COR-L47 (cell line): ENCODE measurements at regions not wholly inside any gene's neighbourhood (a gene's known extent, or its start where the extent isn't known, plus 50 kb on each side); places are given as distances from the start of the nearest gene placed in this dataset.
"Not testable (repeated sequence)": the region's sequence is repeated elsewhere in the genome, so short reads cannot be mapped to it uniquely, and the experiment has no call there.

ENCODE experiments used
- DNase-seq: peaks from one replicate; lab custom pipeline; 2025; lab: John Stamatoyannopoulos, UW

- no peak for DNase-seq
These were observed 135.6 kb upstream of the TSC22D1 start for GRCh38 chr13:44711706-44712105.

GRCh38 chr13:44710576-44710975 is 134.4 kb upstream of the TSC22D1 start:
- DNase-seq, result no peak

- DNase-seq, result not testable (repeated sequence)
These were observed 128.7 kb upstream of the TSC22D1 start for GRCh38 chr13:44704811-44705210.

- DNase-seq, result no peak
These were observed 127.2 kb upstream of the TSC22D1 start for GRCh38 chr13:44703371-44703770.

- DNase-seq, result no peak
These were observed 121.9 kb upstream of the TSC22D1 start for GRCh38 chr13:44698066-44698465.

DNA sequence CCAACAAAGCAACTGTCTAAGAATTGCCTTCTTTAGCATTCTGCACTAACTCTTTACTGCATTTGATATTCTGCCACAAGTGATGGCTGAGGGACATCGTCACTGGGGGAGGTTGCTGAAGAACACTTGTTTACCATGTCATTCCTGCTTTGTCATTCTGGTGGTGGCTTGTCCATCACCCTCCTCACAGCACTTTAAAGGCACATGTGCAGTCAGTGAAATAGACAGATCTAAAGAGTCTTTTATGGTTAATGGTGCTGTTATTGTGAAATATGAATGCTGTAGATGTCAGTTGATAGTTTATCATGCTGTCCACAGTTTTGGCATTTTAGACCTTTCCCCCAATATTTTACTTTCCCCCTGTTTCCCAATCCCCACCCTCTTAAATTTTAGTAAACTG is 120.9 kb upstream of the TSC22D1 start:
- no peak for DNase-seq

GRCh38 chr13:44695520-44695919 is 119.4 kb upstream of the TSC22D1 start:
- no peak for DNase-seq

DNA sequence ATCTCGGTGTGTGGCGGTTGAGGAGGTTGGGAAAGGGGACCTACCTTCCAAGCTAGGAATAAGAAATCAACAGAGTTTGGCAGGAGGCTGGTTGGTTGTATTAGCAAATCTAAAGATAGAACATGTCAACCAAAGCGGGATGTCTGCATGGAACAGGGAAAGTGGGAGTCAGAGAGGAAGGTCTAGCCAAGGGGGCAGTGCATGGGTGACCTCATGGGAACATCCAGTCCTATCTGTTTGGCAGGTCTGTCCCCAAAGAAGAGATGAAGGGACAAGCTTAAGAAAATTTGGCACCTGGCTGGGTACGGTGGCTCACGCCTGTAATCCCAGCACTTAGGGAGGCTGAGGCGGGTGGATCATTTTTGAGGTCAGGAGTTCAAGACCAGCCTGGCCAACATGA is 118.7 kb upstream of the TSC22D1 start:
- no peak for DNase-seq

GRCh38 chr13:44694291-44694690 is 118.2 kb upstream of the TSC22D1 start:
- DNase-seq, result no peak

- no peak for DNase-seq
These were observed 117.1 kb upstream of the TSC22D1 start for GRCh38 chr13:44693156-44693764.

DNA sequence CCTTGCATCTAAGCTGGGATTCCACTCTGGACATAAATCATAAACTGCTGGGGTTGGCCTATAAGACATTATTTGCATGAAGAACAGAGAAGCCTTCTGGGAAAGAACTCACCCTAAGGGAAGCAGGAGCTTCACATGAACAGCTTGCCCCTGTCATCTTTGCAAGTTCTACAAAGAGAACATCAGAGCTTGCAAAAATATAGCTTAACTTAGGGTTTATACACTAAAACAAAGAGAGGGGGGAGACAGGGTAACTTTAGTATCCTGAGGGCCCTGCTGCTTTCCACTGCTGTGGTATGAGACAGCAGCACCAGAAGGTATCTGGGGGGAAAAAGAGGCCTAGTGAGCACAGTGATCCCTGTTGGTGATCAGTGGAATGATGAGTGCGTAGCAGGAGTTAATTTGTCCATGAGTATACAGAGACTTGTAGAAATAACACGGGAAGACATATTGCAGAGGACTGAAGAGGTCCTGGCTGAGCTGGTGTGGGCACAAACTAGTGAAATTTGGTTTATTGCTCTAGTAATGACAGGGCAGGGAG is 116.1 kb upstream of the TSC22D1 start:
- DNase-seq, result no peak

DNA sequence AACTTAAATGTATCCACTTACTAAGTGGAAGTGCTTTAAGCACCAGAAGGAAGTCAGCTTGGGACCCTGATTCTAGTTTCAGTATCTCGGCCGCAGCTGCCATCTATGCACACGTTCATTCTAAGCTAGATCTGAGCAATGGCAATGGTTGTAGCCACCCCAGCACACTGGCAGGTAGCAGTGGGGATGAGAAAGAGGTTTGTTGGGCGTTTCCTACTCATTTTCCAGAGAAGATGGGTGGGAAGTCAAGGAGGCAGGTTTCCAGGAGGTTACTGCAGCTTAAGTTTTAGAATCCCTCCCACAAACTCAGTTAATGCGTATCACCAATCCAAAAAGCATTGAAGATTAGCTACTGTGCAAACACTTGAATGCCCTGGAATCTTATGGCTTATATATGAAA is 114.2 kb upstream of the TSC22D1 start:
- DNase-seq, result no peak

DNA sequence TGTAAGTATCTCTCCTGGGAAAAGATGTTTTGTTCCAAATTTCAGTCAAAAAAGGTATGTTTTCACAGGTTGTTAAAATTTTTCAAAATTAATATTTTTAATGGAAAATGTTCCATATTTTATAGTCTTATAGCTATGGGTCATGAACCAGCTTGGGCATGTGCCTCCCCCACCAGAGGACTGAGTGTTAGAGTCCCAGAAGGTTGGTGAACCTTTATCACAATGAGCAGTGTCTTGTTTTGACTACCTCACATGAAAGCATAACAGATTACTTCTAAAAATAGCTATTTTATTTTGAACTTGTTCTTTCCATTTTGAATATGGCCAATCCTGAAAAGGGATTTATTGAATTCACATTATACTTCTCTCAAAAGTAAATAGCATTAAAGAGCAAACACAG is 112.5 kb upstream of the TSC22D1 start:
- no peak for DNase-seq

GRCh38 chr13:44686531-44686934 is 110.4 kb upstream of the TSC22D1 start:
- no peak for DNase-seq

DNA sequence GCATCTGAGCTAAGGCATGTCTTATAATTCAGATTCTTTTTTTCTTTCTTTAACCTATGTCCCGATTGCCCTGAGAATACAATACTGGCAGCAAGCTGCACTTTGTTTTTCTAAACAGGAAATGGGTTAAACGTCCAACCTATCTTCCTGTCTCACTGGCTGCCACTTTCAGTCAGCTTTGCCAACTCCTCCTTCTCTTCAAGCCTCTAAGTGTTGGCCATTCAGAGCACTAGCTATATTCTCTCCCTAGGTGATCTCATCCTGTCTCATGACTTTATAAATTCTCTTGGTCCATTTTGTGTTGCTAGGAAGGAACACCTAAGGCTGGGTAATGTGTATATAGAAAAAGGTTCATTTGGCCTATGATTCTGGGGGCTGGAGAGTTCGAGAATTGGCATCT is 109.5 kb upstream of the TSC22D1 start:
- no peak for DNase-seq

DNA sequence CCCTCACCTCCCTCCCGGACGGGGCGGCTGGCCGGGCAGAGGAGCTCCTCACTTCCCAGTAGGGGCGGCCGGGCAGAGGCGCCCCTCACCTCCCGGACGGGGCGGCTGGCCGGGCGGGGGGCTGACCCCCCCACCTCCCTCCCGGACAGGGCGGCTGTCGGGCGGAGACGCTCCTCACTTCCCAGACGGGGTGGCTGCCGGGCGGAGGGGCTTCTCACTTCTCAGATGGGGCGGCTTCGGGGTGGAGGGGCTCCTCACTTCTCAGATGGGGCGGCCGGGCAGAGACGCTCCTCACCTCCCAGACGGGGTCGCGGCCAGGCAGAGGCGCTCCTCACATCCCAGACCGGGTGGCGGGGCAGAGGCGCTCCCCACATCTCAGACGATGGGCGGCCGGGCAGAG is 106.3 kb upstream of the TSC22D1 start:
- DNase-seq, result not testable (repeated sequence)

- DNase-seq, result no peak
These were observed 104.7 kb upstream of the TSC22D1 start for GRCh38 chr13:44680746-44681355.

- no peak for DNase-seq
These were observed 103.5 kb upstream of the TSC22D1 start for GRCh38 chr13:44679597-44679996.

GRCh38 chr13:44678197-44678596 is 102.1 kb upstream of the TSC22D1 start:
- no peak for DNase-seq

DNA sequence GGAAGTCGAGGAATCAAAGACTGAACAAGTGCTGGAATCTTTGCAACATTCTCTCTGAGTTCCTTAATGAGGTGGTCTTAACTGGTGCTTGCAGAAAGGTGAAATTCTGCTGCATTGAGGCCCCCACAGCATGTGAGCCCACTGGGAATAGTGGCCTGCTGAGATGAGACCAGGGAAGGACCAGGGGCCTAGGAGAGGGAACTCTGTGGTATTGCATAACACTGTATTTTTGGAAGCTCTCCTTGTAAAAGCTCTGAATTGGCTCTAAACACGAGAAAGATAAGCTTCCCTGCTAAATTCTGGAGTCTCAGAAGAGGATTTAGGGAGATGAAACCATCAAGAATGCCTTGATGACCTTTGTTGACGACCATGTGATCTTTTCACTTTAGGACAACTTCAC is 100.4 kb upstream of the TSC22D1 start:
- no peak for DNase-seq

- no peak for DNase-seq
These were observed 93.4 kb upstream of the TSC22D1 start for GRCh38 chr13:44669534-44669933.

GRCh38 chr13:44668688-44669087 is 92.6 kb upstream of the TSC22D1 start:
- no peak for DNase-seq

GRCh38 chr13:44667943-44668342 is 91.8 kb upstream of the TSC22D1 start:
- no peak for DNase-seq

DNA sequence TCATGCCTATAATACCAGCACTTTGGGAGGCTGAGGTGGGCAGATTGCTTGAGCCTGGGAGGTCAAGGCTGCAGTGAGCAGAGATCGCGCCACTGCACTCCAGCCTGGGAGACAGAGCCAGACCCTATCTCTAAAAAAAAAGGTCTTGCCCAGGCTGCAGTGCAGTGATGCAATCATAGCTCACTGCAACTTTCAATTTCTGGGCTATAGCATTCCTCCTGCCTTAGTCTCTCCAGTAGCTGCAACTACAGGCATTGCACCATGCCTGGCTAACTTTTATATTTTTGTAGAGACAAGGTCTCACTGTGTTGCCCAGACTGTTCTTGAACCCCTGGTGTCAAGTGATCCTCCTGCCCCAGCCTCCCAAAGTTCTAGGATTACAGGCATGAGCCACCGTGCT is 90.4 kb upstream of the TSC22D1 start:
- DNase-seq, result not testable (repeated sequence)
